Vagina (tissue), 2 donors: ENCODE measurements at regions not wholly inside any gene's neighbourhood (a gene's known extent, or its start where the extent isn't known, plus 50 kb on each side); places are given as distances from the start of the nearest gene placed in this dataset.

ENCODE experiments used
- CTCF ChIP-seq, 3 experiments: fragments of 450-650 bp in 2 of 3; fragments of 200-600 bp in 1 of 3; sonication (generic) in 1 of 3; IDR thresholded peaks; one replicate each; pipeline ENCODE4 v1.5.1; 2017 to 2019; ENCODE audit warnings: antibody characterized with exemption in 3 of 3, mild to moderate bottlenecking in 2 of 3, moderate library complexity in 2 of 3
- POLR2AphosphoS5 ChIP-seq, 2 donors: sonication (generic); formaldehyde crosslinking; IDR thresholded peaks; one replicate each; pipeline ENCODE4 v1.9.0; 2017; ENCODE audit warnings: antibody characterized with exemption in 2 of 2, mild to moderate bottlenecking in 2 of 2, low read depth in 1 of 2; ENCODE audit not compliant: insufficient read depth in 1 of 2

GRCh38 chr16:79365702-79366101, 234.8 kb downstream of the MAF start:
- no peak for TF ChIP-seq CTCF (IDR thresholded peaks at IDR 0.05)
- no peak for TF ChIP-seq POLR2AphosphoS5 (IDR thresholded peaks at IDR 0.05; ENCODE audit: insufficient read depth in 1 of 2, low read depth in 1 of 2)
